WERI-Rb-1 (cell line): ENCODE measurements at regions not wholly inside any gene's neighbourhood (a gene's known extent, or its start where the extent isn't known, plus 50 kb on each side); places are given as distances from the start of the nearest gene placed in this dataset.

Experiments
- DNase-seq: peaks from one replicate; pipeline ENCODE4 v3.0.0-alpha.2; 2020
- H3K27ac ChIP-seq: fragments of 250-450 bp; sonication (Bioruptor Pico); 2 replicates; pipeline ENCODE4 v1.5.1; 2020; ENCODE audit warnings: mild to moderate bottlenecking, moderate library complexity
- H3K27me3 ChIP-seq: fragments of 250-450 bp; sonication (Bioruptor Pico); 2 replicates; pipeline ENCODE4 v1.5.1; 2021; ENCODE audit warnings: mild to moderate bottlenecking, low read depth, moderate library complexity; ENCODE audit not compliant: insufficient read depth, severe bottlenecking
- H3K36me3 ChIP-seq: fragments of 250-450 bp; sonication (Bioruptor Pico); 2 replicates; pipeline ENCODE4 v1.5.1; 2020; ENCODE audit warnings: mild to moderate bottlenecking, moderate library complexity
- H3K4me3 ChIP-seq: 2 replicates; pipeline ENCODE4 v1.5.1; 2011; ENCODE audit warnings: low read depth, mild to moderate bottlenecking, control low read depth, low read length
- H3K9me3 ChIP-seq: fragments of 250-450 bp; sonication (Bioruptor Pico); 2 replicates; pipeline ENCODE4 v1.5.1; 2021; ENCODE audit warnings: mild to moderate bottlenecking, moderate library complexity; ENCODE audit not compliant: severe bottlenecking
- TF ChIP-seq, protein P1 (sequence below): IDR thresholded peaks from 2 replicates; pipeline ENCODE4 v1.5.1; 2011; ENCODE audit warnings: low read depth, mild to moderate bottlenecking, control low read depth, inconsistent platforms, low read length

DNA sequence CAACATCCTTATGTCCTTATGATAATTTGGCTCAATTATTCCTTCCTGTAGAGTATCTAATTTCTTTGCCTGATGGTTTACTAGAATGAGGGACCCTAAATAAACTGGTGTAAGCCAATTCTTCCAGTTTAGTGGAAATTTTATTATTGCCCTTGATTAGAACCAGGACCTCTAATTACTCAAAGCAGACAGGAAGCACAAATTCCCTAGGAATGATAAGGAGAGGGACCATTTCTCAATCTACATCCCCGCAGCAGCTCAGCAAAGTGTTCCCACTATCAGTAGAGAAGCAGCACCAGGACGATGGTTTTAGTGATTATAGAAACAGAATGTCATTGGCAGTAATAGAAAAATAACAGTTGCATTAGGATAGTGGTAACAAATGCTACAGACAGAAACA is 97.1 kb downstream of the PLPPR4 start:
- no peak overlapping the region for H3K27ac ChIP-seq
- no peaks in the 10 kb centered on the region for H3K36me3 ChIP-seq
- no peaks in the 10 kb centered on the region for H3K9me3 ChIP-seq
- no peak overlapping the region for H3K4me3 ChIP-seq
- no peaks in the 10 kb centered on the region for H3K27me3 ChIP-seq
- no peak for DNase-seq
- TF ChIP-seq, protein P1, sequence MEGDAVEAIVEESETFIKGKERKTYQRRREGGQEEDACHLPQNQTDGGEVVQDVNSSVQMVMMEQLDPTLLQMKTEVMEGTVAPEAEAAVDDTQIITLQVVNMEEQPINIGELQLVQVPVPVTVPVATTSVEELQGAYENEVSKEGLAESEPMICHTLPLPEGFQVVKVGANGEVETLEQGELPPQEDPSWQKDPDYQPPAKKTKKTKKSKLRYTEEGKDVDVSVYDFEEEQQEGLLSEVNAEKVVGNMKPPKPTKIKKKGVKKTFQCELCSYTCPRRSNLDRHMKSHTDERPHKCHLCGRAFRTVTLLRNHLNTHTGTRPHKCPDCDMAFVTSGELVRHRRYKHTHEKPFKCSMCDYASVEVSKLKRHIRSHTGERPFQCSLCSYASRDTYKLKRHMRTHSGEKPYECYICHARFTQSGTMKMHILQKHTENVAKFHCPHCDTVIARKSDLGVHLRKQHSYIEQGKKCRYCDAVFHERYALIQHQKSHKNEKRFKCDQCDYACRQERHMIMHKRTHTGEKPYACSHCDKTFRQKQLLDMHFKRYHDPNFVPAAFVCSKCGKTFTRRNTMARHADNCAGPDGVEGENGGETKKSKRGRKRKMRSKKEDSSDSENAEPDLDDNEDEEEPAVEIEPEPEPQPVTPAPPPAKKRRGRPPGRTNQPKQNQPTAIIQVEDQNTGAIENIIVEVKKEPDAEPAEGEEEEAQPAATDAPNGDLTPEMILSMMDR, result no peak

DNA sequence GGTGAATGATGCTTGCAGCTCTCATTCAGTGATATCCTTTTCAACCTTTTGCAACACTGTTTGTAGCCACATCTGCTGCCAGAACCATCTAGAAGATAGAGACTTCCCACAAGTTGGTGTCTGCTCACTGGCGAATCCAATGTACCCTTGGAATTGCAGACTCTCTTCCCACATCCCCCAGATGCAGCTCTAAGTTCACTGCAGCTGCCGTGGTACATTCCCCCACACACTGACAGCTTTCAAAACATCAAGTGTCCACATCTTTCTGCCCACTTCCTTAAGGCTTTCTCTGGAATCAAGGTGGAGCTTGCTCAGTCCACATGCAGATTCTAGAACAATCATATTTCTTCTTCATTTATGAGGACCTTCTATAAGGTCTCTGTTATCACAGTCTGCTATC is 99.2 kb downstream of the PLPPR4 start:
- Histone ChIP-seq H3K27ac (no peak overlapping the region), H3K36me3 (no peaks in the 10 kb centered on the region), H3K4me3 (no peak overlapping the region), H3K27me3 (no peaks in the 10 kb centered on the region), H3K9me3 (no peaks in the 10 kb centered on the region)
- DNase-seq, result no peak
- TF ChIP-seq, protein P1, result no peak

DNA sequence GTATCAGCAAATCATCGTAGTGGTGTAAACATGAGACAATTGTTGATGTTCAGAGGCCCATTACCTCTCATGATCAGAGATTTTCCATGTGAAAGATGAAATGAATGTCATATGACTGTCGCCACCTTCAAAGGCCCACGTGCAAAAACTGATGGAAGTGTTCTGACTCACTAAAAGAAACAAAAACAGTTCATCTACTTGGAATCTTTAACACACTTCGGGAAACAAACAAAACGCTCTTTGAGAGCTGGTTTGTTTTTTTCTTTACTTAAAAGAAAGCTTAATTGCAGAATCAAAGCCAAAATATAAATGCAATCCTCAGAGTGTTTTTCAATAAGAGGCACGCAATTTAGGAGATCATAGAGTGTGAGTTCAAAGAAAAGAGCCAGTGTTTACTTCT is 100.8 kb downstream of the PLPPR4 start:
- TF ChIP-seq, protein P1, result no peak
- DNase-seq, result no peak
- Histone ChIP-seq H3K27ac (no peak overlapping the region), H3K9me3 (no peaks in the 10 kb centered on the region), H3K4me3 (no peak overlapping the region), H3K36me3 (no peaks in the 10 kb centered on the region), H3K27me3 (no peaks in the 10 kb centered on the region)

DNA sequence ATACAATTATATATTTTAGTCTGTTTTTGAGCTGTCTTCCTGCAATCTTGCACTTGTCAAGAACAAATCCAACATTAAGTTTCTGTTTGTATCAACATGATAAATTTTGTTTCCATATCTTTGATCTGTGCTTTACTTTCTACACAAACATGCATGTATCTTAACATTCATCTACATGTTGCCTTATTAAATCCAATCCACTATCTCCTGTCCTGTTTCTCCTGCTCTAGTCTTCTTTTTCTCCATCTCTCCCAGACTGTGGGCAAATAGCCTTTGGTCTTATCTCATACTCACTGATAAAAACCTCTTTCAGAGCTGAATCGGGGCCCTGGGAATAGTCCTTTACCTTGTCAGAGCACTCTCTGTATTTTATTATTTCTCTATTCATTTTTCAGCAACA is 101.3 kb downstream of the PLPPR4 start:
- H3K4me3 ChIP-seq, result no peak overlapping the region
- no peak overlapping the region for H3K27ac ChIP-seq
- H3K27me3 ChIP-seq, result no peaks in the 10 kb centered on the region
- TF ChIP-seq, protein P1, result no peak
- no peak for DNase-seq
- H3K36me3 ChIP-seq, result no peaks in the 10 kb centered on the region
- no peaks in the 10 kb centered on the region for H3K9me3 ChIP-seq

DNA sequence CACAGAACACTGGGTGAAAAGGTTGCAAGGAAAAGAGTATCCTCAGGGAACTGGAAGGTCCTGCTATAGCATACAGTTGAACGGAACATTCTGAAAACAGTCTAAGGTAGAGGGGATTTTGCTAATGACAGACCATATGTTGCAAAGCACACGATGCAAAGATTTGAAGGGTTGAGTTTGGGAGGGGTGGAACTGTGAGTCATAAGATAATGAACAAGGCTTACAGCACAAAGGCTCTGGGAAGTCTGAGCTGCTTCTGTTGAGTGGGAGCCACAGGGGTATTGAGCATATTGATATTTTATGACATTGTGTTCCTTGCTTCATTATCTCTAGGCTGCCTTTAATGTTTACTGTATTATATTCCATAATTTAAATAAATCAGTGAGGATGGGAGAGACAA is 104.9 kb downstream of the PLPPR4 start:
- TF ChIP-seq, protein P1, result no peak
- peak overlapping the region; percentile 26 for H3K27ac ChIP-seq
- H3K27me3 ChIP-seq, result no peaks in the 10 kb centered on the region
- H3K4me3 ChIP-seq, result no peak overlapping the region
- H3K9me3 ChIP-seq, result no peaks in the 10 kb centered on the region
- H3K36me3 ChIP-seq, result no peaks in the 10 kb centered on the region
- peak; percentile 27 for DNase-seq

DNA sequence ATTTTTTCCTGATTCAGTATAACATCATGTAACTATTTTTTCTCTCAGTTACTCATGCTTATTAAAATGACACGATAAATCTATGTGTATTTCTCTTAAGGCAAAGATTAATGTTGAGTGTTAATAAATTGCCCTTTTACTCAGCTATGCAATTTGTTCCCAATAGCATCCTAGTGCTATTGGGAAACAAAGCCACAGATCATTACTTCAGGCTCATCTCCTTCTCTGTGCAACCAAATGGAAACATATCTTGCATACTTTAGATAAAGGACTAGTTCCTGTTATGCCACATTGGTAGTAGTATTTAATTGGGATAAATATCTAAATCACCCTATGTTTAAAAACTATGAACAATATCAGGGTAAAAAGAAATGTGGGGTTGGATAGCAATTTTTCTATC is 106.2 kb downstream of the PLPPR4 start:
- no peaks in the 10 kb centered on the region for H3K9me3 ChIP-seq
- no peak overlapping the region for H3K4me3 ChIP-seq
- no peak overlapping the region for H3K27ac ChIP-seq
- TF ChIP-seq, protein P1, result no peak
- no peaks in the 10 kb centered on the region for H3K27me3 ChIP-seq
- no peak for DNase-seq
- H3K36me3 ChIP-seq, result no peaks in the 10 kb centered on the region
